ENCODE measurements at regions not wholly inside any gene's neighbourhood (a gene's known extent, or its start where the extent isn't known, plus 50 kb on each side); places are given as distances from the start of the nearest gene placed in this dataset.

GRCh38 chr5:131067636-131068035, 97.4 kb downstream of the HINT1 start:
- 51 to 62% methylated on average over 2 of the region's 2 CpGs for WGBS, 2 donors
- DNase-seq (ENCODE audit: low spot score in 2 of 2): no peak
- Histone ChIP-seq H3K9me3 (peaks cover 0 to 30% (median 3%) of the 10 kb centered on the region in 4 donors), H3K4me3 (no peak overlapping the region), H3K4me1 (peaks cover 0 to 12% (median 3%) of the 10 kb centered on the region in 4 donors), H3K36me3 (no peaks in the 10 kb centered on the region), H3K27ac (no peak overlapping the region), H3K27me3 (no peaks in the 10 kb centered on the region)
- no peak for TF ChIP-seq POLR2A (IDR thresholded peaks at IDR 0.05)
- no peak for TF ChIP-seq EP300 (IDR thresholded peaks at IDR 0.05)
- TF ChIP-seq, protein P1, sequence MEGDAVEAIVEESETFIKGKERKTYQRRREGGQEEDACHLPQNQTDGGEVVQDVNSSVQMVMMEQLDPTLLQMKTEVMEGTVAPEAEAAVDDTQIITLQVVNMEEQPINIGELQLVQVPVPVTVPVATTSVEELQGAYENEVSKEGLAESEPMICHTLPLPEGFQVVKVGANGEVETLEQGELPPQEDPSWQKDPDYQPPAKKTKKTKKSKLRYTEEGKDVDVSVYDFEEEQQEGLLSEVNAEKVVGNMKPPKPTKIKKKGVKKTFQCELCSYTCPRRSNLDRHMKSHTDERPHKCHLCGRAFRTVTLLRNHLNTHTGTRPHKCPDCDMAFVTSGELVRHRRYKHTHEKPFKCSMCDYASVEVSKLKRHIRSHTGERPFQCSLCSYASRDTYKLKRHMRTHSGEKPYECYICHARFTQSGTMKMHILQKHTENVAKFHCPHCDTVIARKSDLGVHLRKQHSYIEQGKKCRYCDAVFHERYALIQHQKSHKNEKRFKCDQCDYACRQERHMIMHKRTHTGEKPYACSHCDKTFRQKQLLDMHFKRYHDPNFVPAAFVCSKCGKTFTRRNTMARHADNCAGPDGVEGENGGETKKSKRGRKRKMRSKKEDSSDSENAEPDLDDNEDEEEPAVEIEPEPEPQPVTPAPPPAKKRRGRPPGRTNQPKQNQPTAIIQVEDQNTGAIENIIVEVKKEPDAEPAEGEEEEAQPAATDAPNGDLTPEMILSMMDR (IDR thresholded peaks at IDR 0.05): no peak

DNA sequence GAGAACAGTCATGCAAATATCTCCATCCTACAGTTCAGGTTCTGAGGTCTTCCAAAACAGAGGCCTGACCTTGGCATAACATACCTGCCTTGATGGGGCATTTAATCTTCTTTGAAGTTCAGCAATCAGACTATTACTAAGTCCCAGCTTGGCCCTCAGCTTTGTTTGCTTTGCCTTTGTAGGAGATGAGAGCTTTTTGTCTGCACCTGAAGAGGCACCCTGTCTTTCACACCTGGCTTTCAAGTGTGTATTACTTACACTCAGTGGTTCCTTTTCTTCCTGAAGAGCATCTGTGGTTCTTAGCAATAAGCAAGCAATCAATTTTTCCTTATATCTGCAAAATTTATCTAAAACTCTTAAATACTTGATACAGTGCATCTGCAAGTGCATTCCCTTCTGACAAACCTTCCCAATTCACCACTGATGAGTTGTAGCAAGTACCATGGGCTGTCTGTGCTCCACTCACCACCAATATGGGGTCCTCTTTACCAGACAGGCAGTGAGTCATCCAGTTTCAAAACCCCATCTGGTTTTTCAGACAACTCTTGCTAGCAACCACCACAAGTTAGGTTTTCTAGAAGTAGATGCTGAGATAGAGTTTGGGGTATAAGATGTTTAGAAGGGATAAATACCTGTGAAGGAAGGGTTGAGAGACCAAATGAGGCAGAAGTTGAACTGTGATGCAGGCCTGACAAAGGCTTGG, 100.2 kb downstream of the HINT1 start:
- Histone ChIP-seq H3K36me3 (no peaks in the 10 kb centered on the region), H3K27me3 (no peaks in the 10 kb centered on the region), H3K4me1 (peaks cover 0 to 6% (median 3%) of the 10 kb centered on the region in 4 donors), H3K4me3 (no peak overlapping the region), H3K27ac (no peak overlapping the region), H3K9me3 (peaks cover 0 to 30% (median 3%) of the 10 kb centered on the region in 4 donors)
- TF ChIP-seq, protein P1 (IDR thresholded peaks at IDR 0.05): no peak
- no peak for TF ChIP-seq EP300 (IDR thresholded peaks at IDR 0.05)
- no peak for TF ChIP-seq POLR2A (IDR thresholded peaks at IDR 0.05)
- no peak for DNase-seq (ENCODE audit: low spot score in 2 of 2)

DNA sequence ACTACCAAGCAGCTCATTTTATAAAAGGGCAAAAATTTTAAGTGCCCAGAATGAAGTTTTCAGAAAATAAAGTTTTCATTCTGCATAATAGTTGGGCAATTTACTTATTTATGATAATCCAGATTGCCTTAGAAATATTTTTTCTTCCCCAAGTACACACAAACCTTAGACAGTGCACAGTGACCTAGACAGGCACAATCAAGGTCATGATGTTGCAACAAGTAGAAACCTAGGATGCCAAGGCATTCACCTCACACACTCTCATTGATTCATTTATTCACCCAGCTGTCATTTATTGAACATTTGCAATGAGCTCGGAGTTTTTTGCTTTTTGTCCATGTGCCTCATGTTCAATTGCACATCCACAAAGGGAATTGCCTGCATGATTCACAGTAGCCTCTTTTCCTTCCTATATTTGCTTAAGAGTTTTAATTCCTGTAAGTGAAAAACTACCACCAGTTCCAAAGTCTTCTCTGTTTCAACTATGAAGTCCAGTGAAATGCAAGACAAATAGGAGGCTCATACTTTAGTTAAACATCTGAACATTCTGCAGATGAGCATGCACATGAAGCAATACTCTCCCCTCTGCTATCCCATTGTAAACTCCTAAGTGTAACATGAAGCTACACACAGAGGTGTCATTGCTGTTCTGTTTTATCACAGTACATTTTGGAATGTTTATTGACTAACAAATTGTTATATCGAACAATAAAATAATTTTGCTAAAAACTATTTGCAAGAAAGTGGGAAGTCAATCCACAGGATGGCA, 122.9 kb downstream of the HINT1 start:
- WGBS, 2 donors: 85 to 86% methylated on average over 2 of the region's 2 CpGs

DNA sequence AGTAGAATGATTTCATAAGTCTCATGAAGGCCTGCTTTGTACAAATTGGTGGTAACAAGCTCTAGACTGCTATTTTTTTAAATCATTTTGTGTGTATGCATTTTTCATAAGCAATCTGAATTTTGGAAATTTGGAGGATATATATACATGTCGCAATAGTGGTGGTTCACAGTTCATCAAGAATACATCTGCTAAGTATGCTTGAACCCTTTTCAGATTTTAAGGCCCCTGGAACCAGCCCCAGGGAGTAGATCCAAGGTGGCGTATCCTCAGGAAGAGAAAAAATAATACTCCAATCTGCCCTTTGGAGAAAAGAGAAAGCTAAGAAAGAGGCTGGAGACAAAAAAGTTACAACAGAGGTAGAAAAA, 141.6 kb downstream of the HINT1 start:
- DNase-seq (ENCODE audit: low spot score in 2 of 2): no peak

More for the DNA sequence above, 122.9 kb downstream of the HINT1 start:
- Histone ChIP-seq H3K9me3 (peaks cover 0 to 14% (median 2%) of the 10 kb centered on the region in 4 donors), H3K4me1 (no peaks in the 10 kb centered on the region), H3K27me3 (no peaks in the 10 kb centered on the region), H3K36me3 (no peaks in the 10 kb centered on the region), H3K4me3 (no peak overlapping the region), H3K27ac (no peak overlapping the region)
- TF ChIP-seq EP300 (IDR thresholded peaks at IDR 0.05) (no peak), POLR2A (IDR thresholded peaks at IDR 0.05) (no peak)
- TF ChIP-seq, protein P1 (IDR thresholded peaks at IDR 0.05): no peak
- no peak for DNase-seq (ENCODE audit: low spot score in 2 of 2)

More for the DNA sequence above, 141.6 kb downstream of the HINT1 start:
- 68 to 69% methylated on average over 2 of the region's 2 CpGs for WGBS, 2 donors
- TF ChIP-seq, protein P1 (IDR thresholded peaks at IDR 0.05): no peak
- TF ChIP-seq EP300 (IDR thresholded peaks at IDR 0.05) (no peak), POLR2A (IDR thresholded peaks at IDR 0.05) (no peak)
- H3K27me3 ChIP-seq: no peaks in the 10 kb centered on the region
- no peak overlapping the region for H3K4me3 ChIP-seq
- no peaks in the 10 kb centered on the region for H3K36me3 ChIP-seq
- no peaks in the 10 kb centered on the region for H3K4me1 ChIP-seq
- H3K9me3 ChIP-seq: no peaks in the 10 kb centered on the region
- H3K27ac ChIP-seq: no peak overlapping the region
